Endometrium (tissue), 2 donors: ENCODE measurements at regions not wholly inside any gene's neighbourhood (a gene's known extent, or its start where the extent isn't known, plus 50 kb on each side); places are given as distances from the start of the nearest gene placed in this dataset.

Experiments used
- FAIRE-seq: peaks from 2 replicates; lab custom pipeline; 2012; peaks lifted over from hg19 to GRCh38; lab: Jason Lieb, UNC
- donor health status: control.
- donor health status: control.

DNA sequence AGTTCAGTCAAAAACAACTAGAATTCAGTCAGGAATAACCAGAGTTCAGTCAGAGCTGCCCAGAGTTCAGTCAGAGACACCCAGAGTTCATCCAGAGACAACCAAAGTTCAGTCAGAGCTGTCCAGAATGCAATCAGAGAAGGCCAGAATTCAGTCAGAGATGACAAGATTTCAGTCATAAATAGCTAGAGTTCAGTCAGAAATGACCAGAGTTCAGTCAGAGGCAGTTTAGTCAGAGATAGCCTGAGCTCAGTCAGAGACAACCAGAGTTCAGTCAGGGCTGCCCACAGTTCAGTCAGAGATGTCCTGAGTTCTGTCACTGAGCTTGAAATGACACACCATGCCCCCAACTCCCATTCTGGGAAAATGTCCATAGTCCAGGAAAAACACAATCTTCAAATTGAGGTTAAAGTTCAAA is 1102.8 kb downstream of the BCL11B start:
- FAIRE-seq: no peak

DNA sequence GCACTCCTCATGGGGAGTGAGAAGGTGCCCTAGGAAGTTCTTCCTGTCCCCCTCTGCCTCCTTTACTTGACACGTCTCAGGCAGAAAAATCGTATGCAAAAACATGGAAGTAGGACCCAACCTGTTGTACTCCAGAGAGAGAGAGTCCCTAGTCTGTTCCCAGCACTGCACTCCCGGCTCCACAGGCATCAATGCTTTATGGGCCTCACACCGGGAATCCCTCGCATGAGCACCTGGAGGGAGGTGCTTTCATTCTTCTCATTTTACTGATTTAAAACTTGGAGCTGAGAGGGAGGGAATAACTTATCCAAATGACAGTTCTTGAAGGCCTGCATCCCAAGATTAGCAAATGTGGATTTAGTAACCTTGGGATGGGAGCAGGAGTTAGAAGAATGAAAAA is 1101.4 kb downstream of the BCL11B start:
- FAIRE-seq: no peak

DNA sequence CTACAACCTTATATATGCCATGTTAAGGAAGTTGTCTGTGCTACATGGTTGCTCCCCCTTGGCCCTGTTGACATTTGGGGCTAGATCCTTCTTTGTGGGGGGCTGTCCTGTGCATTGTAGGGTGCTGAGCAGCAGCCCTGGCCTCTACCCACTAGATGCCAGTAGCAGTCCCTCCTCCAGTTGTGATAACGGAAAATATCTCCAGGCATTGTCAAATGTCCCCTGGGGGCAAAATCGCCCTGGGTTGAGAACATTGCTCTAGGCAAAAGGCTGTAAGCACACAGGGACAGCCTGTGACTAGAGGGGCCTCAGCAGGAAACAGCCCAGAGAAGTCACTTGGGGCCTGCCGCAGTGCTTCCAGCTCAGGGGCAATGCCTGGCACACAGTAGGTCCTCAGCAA is 1100.3 kb downstream of the BCL11B start:
- FAIRE-seq: no peak

GRCh38 chr14:98172243-98172778 is 1099.7 kb downstream of the BCL11B start:
- no peak for FAIRE-seq

DNA sequence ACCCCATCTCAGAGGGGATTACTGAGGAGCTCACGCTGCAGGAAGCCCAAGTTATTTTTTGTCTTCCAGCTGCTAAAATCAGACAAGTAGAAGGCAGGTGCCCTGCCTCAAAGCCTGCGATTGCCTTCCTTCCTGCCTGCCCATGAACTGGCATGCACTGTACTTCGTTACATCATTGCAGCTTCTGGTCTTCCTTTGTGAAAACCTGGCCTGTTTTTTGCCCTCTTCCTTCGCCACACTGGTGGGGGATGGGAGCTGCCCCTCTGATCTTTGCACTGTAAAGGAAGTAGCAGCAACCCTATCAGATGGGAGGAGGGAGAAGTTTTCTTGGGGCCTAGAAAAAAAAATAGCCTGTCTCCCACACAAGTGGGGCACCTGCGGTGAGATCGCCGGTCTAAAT is 1098.7 kb downstream of the BCL11B start:
- no peak for FAIRE-seq

- no peak for FAIRE-seq
These were observed 1098.0 kb downstream of the BCL11B start for GRCh38 chr14:98174041-98174440.

GRCh38 chr14:98175436-98175835 is 1096.6 kb downstream of the BCL11B start:
- FAIRE-seq: no peak

- FAIRE-seq: no peak
These were observed 1096.1 kb downstream of the BCL11B start for GRCh38 chr14:98175881-98176280.

GRCh38 chr14:98176892-98177291 is 1095.1 kb downstream of the BCL11B start:
- no peak for FAIRE-seq

- FAIRE-seq: no peak
These were observed 1094.4 kb downstream of the BCL11B start for GRCh38 chr14:98177551-98177950.

- no peak for FAIRE-seq
These were observed 1090.8 kb downstream of the BCL11B start for GRCh38 chr14:98181241-98181640.

GRCh38 chr14:98181768-98182167 is 1090.2 kb downstream of the BCL11B start:
- no peak for FAIRE-seq

- no peak for FAIRE-seq
These were observed 1089.5 kb downstream of the BCL11B start for GRCh38 chr14:98182393-98183055.

- FAIRE-seq: no peak
These were observed 1088.4 kb downstream of the BCL11B start for GRCh38 chr14:98183556-98183955.

DNA sequence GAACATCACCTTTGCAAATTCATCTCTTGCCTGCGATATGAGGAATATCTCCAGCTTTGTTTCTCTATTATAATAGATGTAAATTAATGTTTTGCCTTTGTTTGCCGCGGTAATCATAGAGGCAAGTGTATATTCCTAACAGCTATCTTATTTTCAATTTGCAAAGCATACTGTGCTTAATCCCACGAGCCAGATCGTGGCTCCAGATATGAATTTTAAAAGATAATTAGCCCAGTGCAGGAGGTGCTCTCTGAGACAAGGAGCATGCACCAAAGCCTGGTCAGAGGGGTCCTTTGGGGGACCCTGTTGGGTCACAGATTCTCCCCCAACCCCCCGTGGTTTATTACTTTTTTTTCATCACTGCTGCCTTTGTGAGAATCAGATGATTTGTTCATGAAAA is 1087.5 kb downstream of the BCL11B start:
- no peak for FAIRE-seq

DNA sequence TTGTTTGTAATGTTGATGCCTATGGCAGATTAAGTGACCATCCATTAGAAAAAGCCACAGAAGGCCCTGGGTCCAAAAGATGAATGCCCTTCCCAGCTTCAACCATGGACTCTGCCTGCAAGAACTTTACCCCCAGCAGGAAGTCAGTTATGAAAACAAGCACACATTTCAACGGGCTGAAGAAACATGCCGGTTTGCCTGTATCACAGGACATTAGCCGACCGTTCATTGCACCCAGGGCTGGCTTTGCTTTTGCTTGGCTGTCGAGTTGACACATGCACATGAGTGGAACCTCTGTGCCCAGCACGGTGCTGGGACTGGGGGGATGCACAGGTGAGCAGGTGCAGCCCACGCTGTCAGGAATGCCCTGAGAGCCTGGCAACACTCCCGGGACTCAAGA is 1087.0 kb downstream of the BCL11B start:
- FAIRE-seq: no peak

DNA sequence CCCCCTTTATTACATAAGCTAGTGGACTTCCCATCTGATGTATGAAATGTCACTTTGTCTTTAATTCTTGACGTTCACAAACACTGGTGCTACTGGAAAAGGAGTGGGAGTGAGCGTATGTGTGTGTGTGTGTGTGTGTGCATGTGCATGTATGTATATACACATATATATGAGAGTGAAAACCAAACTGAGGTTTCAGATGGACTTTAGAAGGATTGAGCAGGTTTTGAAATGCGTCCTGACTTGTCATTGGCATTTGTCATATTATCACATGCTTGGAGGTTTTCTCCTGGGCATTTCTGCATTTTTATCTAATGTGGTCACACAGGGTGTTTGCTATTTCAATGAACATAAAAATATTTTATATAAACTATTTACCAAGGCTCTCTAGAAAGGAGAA is 1085.9 kb downstream of the BCL11B start:
- FAIRE-seq: no peak

GRCh38 chr14:98187281-98187680 is 1084.7 kb downstream of the BCL11B start:
- no peak for FAIRE-seq

DNA sequence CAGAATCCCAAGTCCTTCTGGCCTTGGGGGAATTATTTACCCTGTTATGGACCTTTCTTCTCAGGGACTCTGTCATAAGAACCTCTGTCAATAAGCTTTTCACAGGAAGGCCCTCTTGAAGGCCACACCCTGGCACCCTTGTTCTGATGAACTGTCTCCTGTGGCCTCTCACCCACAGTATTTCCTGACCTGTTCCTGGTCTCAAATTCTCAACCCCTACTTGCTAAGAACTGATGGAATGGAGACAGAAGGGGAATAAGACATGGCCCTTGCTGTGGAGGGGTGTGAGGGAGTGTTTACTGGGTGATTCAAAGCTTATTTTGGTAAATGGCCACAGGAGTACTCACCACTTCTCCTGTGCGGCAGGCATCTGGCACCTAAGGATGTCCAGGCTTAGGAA is 1082.9 kb downstream of the BCL11B start:
- no peak for FAIRE-seq

GRCh38 chr14:98189511-98189910 is 1082.5 kb downstream of the BCL11B start:
- no peak for FAIRE-seq

DNA sequence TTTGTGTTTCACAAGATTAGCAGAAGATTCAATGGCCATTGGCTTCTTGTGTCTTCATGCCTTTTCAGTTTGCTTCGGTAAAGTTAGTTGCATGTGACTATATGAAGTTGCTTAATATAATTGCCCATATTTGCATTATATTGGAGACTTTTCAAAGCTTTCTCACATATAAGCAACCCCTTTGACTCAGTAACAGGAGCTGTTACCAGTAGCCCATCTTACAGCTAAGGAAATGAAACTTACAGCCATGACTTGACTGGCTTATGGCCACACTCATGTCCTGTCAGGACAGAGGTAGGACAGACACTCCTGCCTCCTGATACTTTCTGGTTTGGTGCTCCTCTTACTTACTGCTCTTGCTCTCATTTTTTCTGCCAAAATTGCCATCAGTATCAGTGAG is 1082.1 kb downstream of the BCL11B start:
- FAIRE-seq: no peak

GRCh38 chr14:98192946-98193345 is 1079.1 kb downstream of the BCL11B start:
- FAIRE-seq: no peak

GRCh38 chr14:98194821-98195220 is 1077.2 kb downstream of the BCL11B start:
- no peak for FAIRE-seq

DNA sequence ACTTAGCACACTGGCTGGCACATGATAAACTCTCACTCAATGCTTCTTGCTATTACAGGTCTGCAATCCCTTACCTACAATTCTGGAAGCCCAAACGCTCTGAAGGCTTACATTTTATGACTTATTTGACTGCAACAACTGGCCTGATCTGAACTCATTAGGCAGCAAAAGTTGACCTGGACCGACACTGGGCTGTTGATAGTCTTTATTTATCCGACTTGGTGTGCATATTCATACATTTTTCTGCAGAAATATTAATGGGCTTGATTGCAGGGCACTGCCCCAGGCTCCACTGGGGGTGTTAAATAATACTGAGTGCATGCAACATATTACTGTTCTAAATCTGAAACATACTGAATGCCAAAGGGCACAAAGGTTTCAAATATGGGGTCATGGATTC is 1076.7 kb downstream of the BCL11B start:
- FAIRE-seq: no peak
